T-helper 22 cell (primary cell): ENCODE measurements at regions not wholly inside any gene's neighbourhood (a gene's known extent, or its start where the extent isn't known, plus 50 kb on each side); places are given as distances from the start of the nearest gene placed in this dataset.

ENCODE experiments used
- DNase-seq: peaks from one replicate; pipeline ENCODE4 v3.0.0-alpha.2; 2020; ENCODE audit warnings: low read depth

- no peak for DNase-seq
Observed at GRCh38 chr11:11077898-11078297, 220.0 kb upstream of the ZBED5 start.

- DNase-seq, result no peak
Observed at GRCh38 chr11:11076879-11077278, 219.0 kb upstream of the ZBED5 start.

- no peak for DNase-seq
Observed at GRCh38 chr11:11076276-11076675, 218.4 kb upstream of the ZBED5 start.

GRCh38 chr11:11075515-11076171 lies 217.8 kb upstream of the ZBED5 start:
- DNase-seq, result no peak

- DNase-seq, result no peak
Observed at GRCh38 chr11:11074686-11075335, 217.0 kb upstream of the ZBED5 start.

- DNase-seq, result no peak
Observed at GRCh38 chr11:11073996-11074395, 216.1 kb upstream of the ZBED5 start.

- DNase-seq, result no peak
Observed at GRCh38 chr11:11072067-11072466, 214.2 kb upstream of the ZBED5 start.

GRCh38 chr11:11071486-11071885 lies 213.6 kb upstream of the ZBED5 start:
- DNase-seq, result no peak

- no peak for DNase-seq
Observed at GRCh38 chr11:11070976-11071375, 213.1 kb upstream of the ZBED5 start.

- no peak for DNase-seq
Observed at GRCh38 chr11:11069841-11070835, 212.3 kb upstream of the ZBED5 start.

- DNase-seq, result no peak
Observed at GRCh38 chr11:11068113-11068512, 210.3 kb upstream of the ZBED5 start.

- no peak for DNase-seq
Observed at GRCh38 chr11:11065396-11065795, 207.5 kb upstream of the ZBED5 start.

- no peak for DNase-seq
Observed at GRCh38 chr11:11057472-11057854, 199.6 kb upstream of the ZBED5 start.

- no peak for DNase-seq
Observed at GRCh38 chr11:11056749-11057471, 199.1 kb upstream of the ZBED5 start.

GRCh38 chr11:11056316-11056715 lies 198.5 kb upstream of the ZBED5 start:
- DNase-seq, result no peak

GRCh38 chr11:11047851-11048610 lies 190.2 kb upstream of the ZBED5 start:
- no peak for DNase-seq

GRCh38 chr11:11046781-11047180 lies 188.9 kb upstream of the ZBED5 start:
- DNase-seq, result no peak

- DNase-seq, result no peak
Observed at GRCh38 chr11:11045156-11045930, 187.5 kb upstream of the ZBED5 start.

GRCh38 chr11:11044137-11044855 lies 186.4 kb upstream of the ZBED5 start:
- no peak for DNase-seq

- no peak for DNase-seq
Observed at GRCh38 chr11:11043721-11044120, 185.9 kb upstream of the ZBED5 start.
